HepG2 (cell line): ENCODE measurements at regions not wholly inside any gene's neighbourhood (a gene's known extent, or its start where the extent isn't known, plus 50 kb on each side); places are given as distances from the start of the nearest gene placed in this dataset.

Experiments used
- ATAC-seq: fragments of 200-7000 bp; cut with Tn5 transposase; 3 replicates; pipeline ENCODE4 v1.9.1; 2020; ENCODE audit warnings: mild to moderate bottlenecking, moderate library complexity
- BruUV-seq: library from RNA; stranded (reverse); fragments of 400-500 nt; replicated peaks from 2 replicates; lab custom pipeline; 2021; lab: Mats Ljungman, UMichigan
- CTCF ChIA-PET: fragments of 300-600 bp; formaldehyde crosslinking; extraction: SDS; loops from one replicate; lab custom pipeline; 2021; ENCODE audit warnings: low total read pairs, inconsistent platforms, low intra/inter-chr PET ratio; lab: Yijun Ruan, JAX
- POLR2A ChIA-PET: fragments of 350-600 bp; sonication (Branson Sonifier 250); formaldehyde crosslinking; loops from one replicate; lab custom pipeline; 2020; ENCODE audit warnings: antibody characterized with exemption, inconsistent platforms; lab: Yijun Ruan, JAX
- DNase-seq: peaks from one replicate; pipeline ENCODE4 v3.0.0-alpha.2; 2015; ENCODE audit warnings: low spot score
- FAIRE-seq: peaks from 3 replicates; lab custom pipeline; 2011; peaks lifted over from hg19 to GRCh38; lab: Jason Lieb, UNC
- H2AFZ ChIP-seq: one replicate; pipeline ENCODE4 v1.6.1; 2011; ENCODE audit warnings: low read length, inconsistent platforms
- H3K27ac ChIP-seq: fragments of 300-600 bp; 3 replicates; pipeline ENCODE4 v1.8.0; 2011; ENCODE audit warnings: mixed run types, mild to moderate bottlenecking, mixed read lengths, low read length, inconsistent platforms; ENCODE audit not compliant: insufficient read depth; ENCODE audit errors: extremely low read length
- H3K27me3 ChIP-seq, 2 experiments: fragments of 200-600 bp in 1 of 2; 2 replicates in 1 of 2; 3 replicates in 1 of 2; pipeline versions ENCODE4 v1.6.0 to v1.8.0; 2011; ENCODE audit warnings: low read length in 2 of 2, mild to moderate bottlenecking in 2 of 2, moderate library complexity in 2 of 2, inconsistent platforms in 1 of 2; ENCODE audit not compliant: insufficient read depth in 2 of 2, control insufficient read depth in 1 of 2
- H3K36me3 ChIP-seq, 2 experiments: fragments of 200-600 bp in 1 of 2; replicated peaks in 1 of 2; 2 replicates in 1 of 2; 3 replicates in 1 of 2; pipeline versions ENCODE4 v1.5.1 to v1.8.0; 2011; ENCODE audit warnings: low read length in 2 of 2, inconsistent platforms in 1 of 2; ENCODE audit not compliant: insufficient read depth in 2 of 2, control insufficient read depth in 1 of 2
- H3K4me1 ChIP-seq: 2 replicates; pipeline ENCODE4 v1.5.1; 2012; ENCODE audit warnings: low read length, inconsistent platforms; ENCODE audit not compliant: insufficient read depth
- H3K4me2 ChIP-seq: 2 replicates; pipeline ENCODE4 v1.6.0; 2011; ENCODE audit warnings: low read depth, low read length, inconsistent platforms
- H3K4me3 ChIP-seq, 3 experiments: fragments of 200-600 bp in 1 of 3; sonication (generic), shearing (Covaris generic) in 1 of 3; replicated peaks in 1 of 3; 2 replicates each; pipeline ENCODE4 v1.5.1; 2011 to 2016; ENCODE audit warnings: low read length in 3 of 3, inconsistent platforms in 2 of 3, low read depth in 2 of 3, mild to moderate bottlenecking in 2 of 3, control low read depth in 1 of 3, mixed read lengths in 1 of 3; ENCODE audit not compliant: insufficient read depth in 1 of 3
- H3K79me2 ChIP-seq: one replicate; pipeline ENCODE4 v1.6.1; 2011; ENCODE audit warnings: low read length, inconsistent platforms; ENCODE audit not compliant: insufficient read depth
- H3K9ac ChIP-seq: 2 replicates; pipeline ENCODE4 v1.6.0; 2011; ENCODE audit warnings: mild to moderate bottlenecking, low read depth, low read length, inconsistent platforms; ENCODE audit not compliant: insufficient read depth
- H3K9me3 ChIP-seq: 2 replicates; pipeline ENCODE4 v1.5.1; 2012; ENCODE audit warnings: mild to moderate bottlenecking, low read length
- H4K20me1 ChIP-seq: 2 replicates; pipeline ENCODE4 v1.6.0; 2011; ENCODE audit warnings: inconsistent platforms, mild to moderate bottlenecking, low read length, moderate library complexity; ENCODE audit not compliant: insufficient read depth
- ARID4A ChIP-seq: sonication (generic); formaldehyde crosslinking; IDR thresholded peaks from 2 replicates; pipeline ENCODE4 v1.5.0; 2020; ENCODE audit warnings: mild to moderate bottlenecking, missing genetic modification reagents, borderline replicate concordance
- ARNT ChIP-seq: fragments of 450-650 bp; IDR thresholded peaks from 2 replicates; pipeline ENCODE4 v1.6.1; 2017
- GRHL1 ChIP-seq: sonication (generic); formaldehyde crosslinking; conservative IDR thresholded peaks from 2 replicates; pipeline ENCODE4 v1.8.0; 2022; ENCODE audit warnings: missing genetic modification reagents
- JUN ChIP-seq: sonication (generic); formaldehyde crosslinking; IDR thresholded peaks from 2 replicates; pipeline ENCODE4 v1.4.0; 2020; ENCODE audit warnings: mild to moderate bottlenecking, missing genetic modification reagents
- MAX ChIP-seq: IDR thresholded peaks from 2 replicates; pipeline ENCODE4 v1.6.1; 2012; ENCODE audit warnings: inconsistent platforms
- SP4 ChIP-seq: sonication (generic); formaldehyde crosslinking; IDR thresholded peaks from 2 replicates; pipeline ENCODE4 v1.8.1; 2023; ENCODE audit warnings: mild to moderate bottlenecking, missing genetic modification reagents
- ZKSCAN8 ChIP-seq: IDR thresholded peaks from 2 replicates; pipeline ENCODE4 v1.6.1; 2016; ENCODE audit warnings: borderline replicate concordance, missing genetic modification reagents, missing compliant biosample characterization
- WGBS: methylation state at CpG from one replicate; pipeline ENCODE4 v1.1.6; 2017; ENCODE audit warnings: low lambda C conversion rate; 5-methylcytosine and 5-hydroxymethylcytosine counted together
- in situ Hi-C: cut with HindIII; loops from 2 replicates; pipeline ENCODE4 v1.10.0; 2017; ENCODE audit warnings: low pct_unique_long_range_greater_than_20kb; ENCODE audit not compliant: extremely low pct_ligation_motif_present
- intact Hi-C: fragments of 100-400 bp; cut with micrococcal nuclease; formaldehyde crosslinking; loops from one replicate; pipeline ENCODE4 v1.10.0; 2022; ENCODE audit not compliant: unreplicated experiment

GRCh38 chr4:185932491-185932890, 120.5 kb upstream of the SORBS2 start:
- 87% methylated on average over 5 of the region's 5 CpGs for WGBS
- Histone ChIP-seq H3K9me3 (no peaks in the 10 kb centered on the region), H3K4me2 (no peak overlapping the region), H3K36me3 (no peaks in the 10 kb centered on the region)
- ATAC-seq, result no peak
- TF ChIP-seq SP4 (CRISPR knock-in tag) (no peak), ZKSCAN8 (CRISPR knock-in tag) (no peak), ARID4A (CRISPR knock-in tag) (no peak), JUN (no peak), MAX (no peak), GRHL1 (CRISPR knock-in tag) (no peak), ARNT (no peak)
- TF ChIP-seq, all 625 proteins: peak for 0
- Histone ChIP-seq H3K4me3 (no peak overlapping the region), H3K27ac (no peak overlapping the region), H3K4me1 (no peaks in the 10 kb centered on the region), H2AFZ (no peak overlapping the region), H4K20me1 (no peaks in the 10 kb centered on the region), H3K27me3 (peaks cover 0 to 18% of the 10 kb centered on the region in 2 experiments; a peak in 1 of 5 replicates), H3K9ac (no peak overlapping the region), H3K79me2 (no peaks in the 10 kb centered on the region)
- DNase-seq, result no peak
- FAIRE-seq, result no peak
- ChIA-PET POLR2A (no interaction called here), CTCF (no interaction called here)
- no TSS peak for BruUV-seq
- in situ Hi-C loops, result no loop called here
- intact Hi-C loops, result no loop called here
